HG02870 (cell line): ENCODE measurements at regions not wholly inside any gene's neighbourhood (a gene's known extent, or its start where the extent isn't known, plus 50 kb on each side); places are given as distances from the start of the nearest gene placed in this dataset.

ENCODE experiments used
- ATAC-seq: cut with Tn5 transposase; IDR thresholded peaks from one replicate; pipeline ENCODE4 v1.9.1; 2021; ENCODE audit warnings: mild to moderate bottlenecking, moderate library complexity; ENCODE audit not compliant: unreplicated experiment

- no peak for ATAC-seq
Observed at GRCh38 chr2:731711-732110, 54.5 kb upstream of the TMEM18 start.

- ATAC-seq = no peak
Observed at GRCh38 chr2:729376-729861, 52.2 kb upstream of the TMEM18 start.

DNA sequence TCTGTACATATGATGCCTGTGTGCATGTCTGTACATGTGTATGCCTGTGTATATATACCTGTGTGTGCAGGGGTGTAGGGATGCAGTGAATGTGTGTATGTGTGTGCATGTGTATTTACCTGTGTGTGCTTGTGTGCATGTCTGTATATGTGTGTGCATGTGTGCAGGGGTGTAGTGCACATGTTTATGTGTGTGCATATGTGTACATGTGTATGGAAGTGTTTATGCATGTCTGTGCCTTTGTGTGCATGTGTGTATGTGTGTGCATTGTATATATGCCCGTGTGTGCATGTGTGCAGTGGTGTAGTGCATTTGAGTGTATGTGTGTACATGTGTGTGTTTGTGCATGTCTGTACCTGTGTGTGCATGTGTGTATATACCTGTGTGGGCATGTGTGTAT is 51.0 kb upstream of the TMEM18 start:
- no peak for ATAC-seq

- ATAC-seq = peak; percentile 65
Observed at GRCh38 chr2:727071-727470, 49.9 kb upstream of the TMEM18 start.
